Hippocampal formation (tissue), 2 donors: ENCODE measurements at regions not wholly inside any gene's neighbourhood (a gene's known extent, or its start where the extent isn't known, plus 50 kb on each side); places are given as distances from the start of the nearest gene placed in this dataset.
"Not testable (repeated sequence)": the region's sequence is repeated elsewhere in the genome, so short reads cannot be mapped to it uniquely, and the experiment has no call there.

Experiments
- DNase-seq, 2 donors: peaks; one replicate each; lab custom pipeline; 2025; lab: John Stamatoyannopoulos, UW

GRCh38 chr18:47409519-47409918, 158.1 kb upstream of the SKOR2 start:
- no peak for DNase-seq

GRCh38 chr18:47407736-47408135, 156.3 kb upstream of the SKOR2 start:
- DNase-seq = no peak

GRCh38 chr18:47404845-47405244, 153.4 kb upstream of the SKOR2 start:
- DNase-seq = no peak

- DNase-seq = no peak
These were observed 152.5 kb upstream of the SKOR2 start for GRCh38 chr18:47403949-47404348.

- DNase-seq = no peak
These were observed 151.9 kb upstream of the SKOR2 start for GRCh38 chr18:47403317-47403716.

- DNase-seq = no peak
These were observed 148.0 kb upstream of the SKOR2 start for GRCh38 chr18:47399475-47399874.

GRCh38 chr18:47397671-47398319, 146.3 kb upstream of the SKOR2 start:
- DNase-seq = no peak

- DNase-seq = no peak
These were observed 140.2 kb upstream of the SKOR2 start for GRCh38 chr18:47391665-47392064.

GRCh38 chr18:47390410-47391024, 139.1 kb upstream of the SKOR2 start:
- DNase-seq = no peak

- DNase-seq = no peak
These were observed 137.8 kb upstream of the SKOR2 start for GRCh38 chr18:47389210-47389609.

GRCh38 chr18:47387864-47388263, 136.4 kb upstream of the SKOR2 start:
- no peak for DNase-seq

- DNase-seq = no peak
These were observed 132.3 kb upstream of the SKOR2 start for GRCh38 chr18:47383729-47384128.

- DNase-seq = no peak
These were observed 130.6 kb upstream of the SKOR2 start for GRCh38 chr18:47381975-47382570.

- DNase-seq = no peak
These were observed 128.7 kb upstream of the SKOR2 start for GRCh38 chr18:47380153-47380552.

GRCh38 chr18:47373465-47373864, 122.0 kb upstream of the SKOR2 start:
- DNase-seq = no peak

GRCh38 chr18:47370052-47370451, 118.6 kb upstream of the SKOR2 start:
- DNase-seq = no peak

- not testable (repeated sequence) for DNase-seq
These were observed 102.6 kb upstream of the SKOR2 start for GRCh38 chr18:47354061-47354460.

GRCh38 chr18:47346016-47346415, 94.6 kb upstream of the SKOR2 start:
- DNase-seq = no peak

GRCh38 chr18:47345291-47345690, 93.8 kb upstream of the SKOR2 start:
- no peak for DNase-seq

- DNase-seq = no peak
These were observed 91.8 kb upstream of the SKOR2 start for GRCh38 chr18:47343291-47343690.

GRCh38 chr18:47342566-47342965, 91.1 kb upstream of the SKOR2 start:
- no peak for DNase-seq

GRCh38 chr18:47341678-47342077, 90.2 kb upstream of the SKOR2 start:
- DNase-seq = no peak

- DNase-seq = no peak
These were observed 83.5 kb upstream of the SKOR2 start for GRCh38 chr18:47334966-47335365.
